Stomach (tissue), 8 donors: ENCODE measurements at regions not wholly inside any gene's neighbourhood (a gene's known extent, or its start where the extent isn't known, plus 50 kb on each side); places are given as distances from the start of the nearest gene placed in this dataset.

ENCODE experiments used
- DNase-seq, 2 donors: peaks; one replicate each; pipeline versions ENCODE4 v3.0.0 to v3.0.0-alpha.2; 2013 to 2019
- H3K27ac ChIP-seq, 5 donors: fragments of 200-600 bp in 4 of 5; sonication (generic) in 4 of 5; one replicate each; pipeline ENCODE4 v1.5.1; 2013 to 2019; ENCODE audit warnings: mild to moderate bottlenecking in 1 of 5, moderate library complexity in 1 of 5
- H3K27me3 ChIP-seq, 3 donors: fragments of 200-600 bp; sonication (generic); one replicate each; pipeline ENCODE4 v1.5.1; 2017 to 2019; ENCODE audit warnings: mixed run types in 1 of 3
- H3K36me3 ChIP-seq, 4 donors: fragments of 200-600 bp; sonication (generic); 1 replicate in 3 of 4; 2 replicates in 1 of 4; pipeline ENCODE4 v1.5.1; 2016 to 2019
- H3K4me1 ChIP-seq, 4 donors: fragments of 200-600 bp; sonication (generic); one replicate each; pipeline ENCODE4 v1.5.1; 2016 to 2019
- H3K4me3 ChIP-seq, 4 donors: fragments of 200-600 bp; sonication (generic) in 3 of 4; one replicate each; pipeline ENCODE4 v1.5.1; 2016 to 2019; ENCODE audit warnings: mild to moderate bottlenecking in 1 of 4
- H3K9me3 ChIP-seq, 4 donors: fragments of 200-600 bp; sonication (generic); one replicate each; pipeline ENCODE4 v1.5.1; 2016 to 2019
- CTCF ChIP-seq, 7 experiments: fragments of 450-650 bp in 4 of 7; fragments of 200-600 bp in 3 of 7; sonication (generic) in 3 of 7; IDR thresholded peaks; one replicate each; pipeline ENCODE4 v1.5.1; 2016 to 2019; ENCODE audit warnings: antibody characterized with exemption in 7 of 7, control low read depth in 2 of 7, mild to moderate bottlenecking in 1 of 7
- EP300 ChIP-seq: sonication (generic); formaldehyde crosslinking; IDR thresholded peaks from one replicate; pipeline ENCODE4 v1.6.1; 2017; ENCODE audit warnings: antibody characterized with exemption
- POLR2A ChIP-seq, 4 donors: fragments of 450-650 bp; IDR thresholded peaks; one replicate each; pipeline ENCODE4 v1.6.1; 2016; ENCODE audit warnings: antibody characterized with exemption in 4 of 4, control low read depth in 2 of 4, mild to moderate bottlenecking in 1 of 4, moderate library complexity in 1 of 4
- POLR2AphosphoS5 ChIP-seq, 3 donors: sonication (generic); formaldehyde crosslinking; IDR thresholded peaks; one replicate each; pipeline ENCODE4 v1.6.1; 2016; ENCODE audit warnings: antibody characterized with exemption in 3 of 3
- WGBS, 5 donors: extraction: QIAGEN DNeasy Blood & Tissue Kit in 3 of 5; methylation state at CpG; one replicate each; pipeline versions ENCODE4 v1.1.5 to v1.1.7; 2013 to 2018; 5-methylcytosine and 5-hydroxymethylcytosine counted together
- intact Hi-C: fragments of 100-400 bp; cut with DNase I; formaldehyde crosslinking; loops from one replicate; pipeline ENCODE4 v1.15.1; 2023; ENCODE audit warnings: low total_unique reads
- donor health status: healthy with polysubstance abuse.
- donor health status: Bipolar disorder and iron deficiency.
- donor health status: healthy.

- no peak for DNase-seq
- Histone ChIP-seq H3K36me3 (no peaks in the 10 kb centered on the region), H3K27ac (no peak overlapping the region), H3K9me3 (peaks cover 0 to 8% (median 3%) of the 10 kb centered on the region in 4 donors), H3K4me1 (no peaks in the 10 kb centered on the region), H3K27me3 (no peaks in the 10 kb centered on the region), H3K4me3 (no peak overlapping the region)
- no peak for TF ChIP-seq POLR2AphosphoS5 (IDR thresholded peaks at IDR 0.05)
- no peak for TF ChIP-seq CTCF (IDR thresholded peaks at IDR 0.05)
- TF ChIP-seq EP300: no peak
- TF ChIP-seq POLR2A (IDR thresholded peaks at IDR 0.05): no peak
- intact Hi-C loops: no loop called here
- WGBS, 5 donors: 46 to 69% (median 48%) methylated on average over 6 of the region's 6 CpGs
These were observed 129.4 kb downstream of the C12orf75 start for GRCh38 chr12:105459760-105460330.

- TF ChIP-seq EP300 (no peak), POLR2AphosphoS5 (IDR thresholded peaks at IDR 0.05) (no peak)
- DNase-seq: no peak
- 81 to 88% (median 87%) methylated on average over 4 of the region's 4 CpGs for WGBS, 5 donors
These were observed 130.9 kb downstream of the C12orf75 start for GRCh38 chr12:105461271-105461943.

GRCh38 chr12:105461944-105462762, 131.7 kb downstream of the C12orf75 start:
- TF ChIP-seq POLR2A (IDR thresholded peaks at IDR 0.05) (no peak), EP300 (no peak), POLR2AphosphoS5 (IDR thresholded peaks at IDR 0.05) (no peak), CTCF (IDR thresholded peaks at IDR 0.05) (no peak)
- H3K4me1 ChIP-seq: no peaks in the 10 kb centered on the region
- no peak for DNase-seq
- intact Hi-C loops: no loop called here
- no peak overlapping the region for H3K4me3 ChIP-seq
- H3K36me3 ChIP-seq: no peaks in the 10 kb centered on the region
- 72 to 85% (median 77%) methylated on average over 7 of the region's 7 CpGs for WGBS, 5 donors
- peaks cover 0 to 8% (median 3%) of the 10 kb centered on the region in 4 donors for H3K9me3 ChIP-seq
- H3K27me3 ChIP-seq: peaks cover 0 to 6% (median 0%) of the 10 kb centered on the region in 3 donors
- no peak overlapping the region for H3K27ac ChIP-seq

More at GRCh38 chr12:105461271-105461943, 130.9 kb downstream of the C12orf75 start:
- H3K9me3 ChIP-seq: peaks cover 0 to 8% (median 3%) of the 10 kb centered on the region in 4 donors
- H3K4me1 ChIP-seq: no peaks in the 10 kb centered on the region
- H3K4me3 ChIP-seq: no peak overlapping the region
- H3K27me3 ChIP-seq: peaks cover 0 to 5% (median 0%) of the 10 kb centered on the region in 3 donors
- no peak overlapping the region for H3K27ac ChIP-seq
- intact Hi-C loops: no loop called here
- H3K36me3 ChIP-seq: no peaks in the 10 kb centered on the region

- intact Hi-C loops: no loop called here
- Histone ChIP-seq H3K4me1 (no peaks in the 10 kb centered on the region), H3K36me3 (no peaks in the 10 kb centered on the region), H3K9me3 (peaks cover 0 to 8% (median 3%) of the 10 kb centered on the region in 4 donors), H3K27me3 (peaks cover 0 to 6% (median 0%) of the 10 kb centered on the region in 3 donors), H3K4me3 (no peak overlapping the region), H3K27ac (no peak overlapping the region)
- DNase-seq: no peak
- no peak for TF ChIP-seq EP300
- no peak for TF ChIP-seq CTCF (IDR thresholded peaks at IDR 0.05)
- no peak for TF ChIP-seq POLR2A (IDR thresholded peaks at IDR 0.05)
- TF ChIP-seq POLR2AphosphoS5 (IDR thresholded peaks at IDR 0.05): no peak
- 81 to 92% (median 85%) methylated on average over 2 of the region's 2 CpGs for WGBS, 5 donors
These were observed 132.3 kb downstream of the C12orf75 start for GRCh38 chr12:105462831-105463230.
